NCI-H2227 treated with DMSO at 0.1 percent for 48 hours (cell line): ENCODE measurements at regions not wholly inside any gene's neighbourhood (a gene's known extent, or its start where the extent isn't known, plus 50 kb on each side); places are given as distances from the start of the nearest gene placed in this dataset.

Source experiments
- DNase-seq: peaks from one replicate; lab custom pipeline; 2025; lab: John Stamatoyannopoulos, UW

GRCh38 chr2:43055086-43055912 lies 171.1 kb downstream of the ZFP36L2 start:
- no peak for DNase-seq

- no peak for DNase-seq
Measured at GRCh38 chr2:43054367-43054766, 172.0 kb downstream of the ZFP36L2 start.

GRCh38 chr2:43052944-43053306 lies 173.5 kb downstream of the ZFP36L2 start:
- no peak for DNase-seq

- no peak for DNase-seq
Measured at GRCh38 chr2:43052204-43052943, 174.0 kb downstream of the ZFP36L2 start.

- DNase-seq = no peak
Measured at GRCh38 chr2:43051338-43051737, 175.1 kb downstream of the ZFP36L2 start.

GRCh38 chr2:43050866-43051265 lies 175.5 kb downstream of the ZFP36L2 start:
- no peak for DNase-seq

- no peak for DNase-seq
Measured at GRCh38 chr2:43049836-43050801, 176.3 kb downstream of the ZFP36L2 start.

GRCh38 chr2:43047187-43047780 lies 179.1 kb downstream of the ZFP36L2 start:
- no peak for DNase-seq

GRCh38 chr2:43045866-43046265 lies 180.5 kb downstream of the ZFP36L2 start:
- DNase-seq = no peak

GRCh38 chr2:43044093-43044681 lies 182.2 kb downstream of the ZFP36L2 start:
- no peak for DNase-seq

- DNase-seq = no peak
Measured at GRCh38 chr2:43043553-43043870, 182.9 kb downstream of the ZFP36L2 start.

GRCh38 chr2:43041661-43042360 lies 184.6 kb downstream of the ZFP36L2 start:
- DNase-seq = peak; percentile 79

GRCh38 chr2:43041173-43041591 lies 185.2 kb downstream of the ZFP36L2 start:
- no peak for DNase-seq

- DNase-seq = no peak
Measured at GRCh38 chr2:43040084-43040854, 186.1 kb downstream of the ZFP36L2 start.

GRCh38 chr2:43039376-43040080 lies 186.9 kb downstream of the ZFP36L2 start:
- no peak for DNase-seq

- DNase-seq = no peak
Measured at GRCh38 chr2:43038696-43039094, 187.7 kb downstream of the ZFP36L2 start.

- no peak for DNase-seq
Measured at GRCh38 chr2:43038034-43038695, 188.2 kb downstream of the ZFP36L2 start.

- no peak for DNase-seq
Measured at GRCh38 chr2:43035922-43036321, 190.5 kb downstream of the ZFP36L2 start.

GRCh38 chr2:43034921-43035320 lies 191.5 kb downstream of the ZFP36L2 start:
- no peak for DNase-seq
